IMR-90 (cell line): ENCODE measurements at regions not wholly inside any gene's neighbourhood (a gene's known extent, or its start where the extent isn't known, plus 50 kb on each side); places are given as distances from the start of the nearest gene placed in this dataset.

Experiments
- ATAC-seq: fragments of 200-7000 bp; cut with Tn5 transposase; 2 replicates; pipeline ENCODE4 v1.9.1; 2020; ENCODE audit warnings: low read depth, mild to moderate bottlenecking, moderate library complexity
- BruUV-seq: library from RNA; stranded (reverse); fragments of 400-500 nt; replicated peaks from 2 replicates; lab custom pipeline; 2021; lab: Mats Ljungman, UMichigan
- CTCF ChIA-PET: fragments of 300-600 bp; formaldehyde crosslinking; extraction: SDS; loops from one replicate; lab custom pipeline; 2021; ENCODE audit warnings: antibody characterized with exemption; lab: Yijun Ruan, JAX
- POLR2A ChIA-PET: fragments of 300-600 bp; sonication (Branson Sonifier 250); formaldehyde crosslinking; loops from one replicate; lab custom pipeline; 2022; ENCODE audit warnings: antibody characterized with exemption; ENCODE audit not compliant: unreplicated experiment; lab: Charles Lee
- DNase-seq: peaks from one replicate; pipeline ENCODE4 v3.0.0; 2013
- H2AFZ ChIP-seq: replicated peaks from 2 replicates; pipeline ENCODE3; 2013; ENCODE audit warnings: low read length, mild to moderate bottlenecking; ENCODE audit not compliant: poor library complexity
- H2AK5ac ChIP-seq: 2 replicates; pipeline ENCODE4 v1.6.1; 2013; ENCODE audit warnings: low read depth, low read length, inconsistent platforms
- H2AK9ac ChIP-seq: replicated peaks from 2 replicates; pipeline ENCODE3; 2013; ENCODE audit warnings: mild to moderate bottlenecking, low read depth, low read length, moderate library complexity; ENCODE audit not compliant: poor library complexity
- H2BK120ac ChIP-seq: 2 replicates; pipeline ENCODE4 v1.6.1; 2013; ENCODE audit warnings: low read depth, low read length, inconsistent platforms
- H2BK15ac ChIP-seq: 3 replicates; pipeline ENCODE4 v1.6.1; 2013; ENCODE audit warnings: low read depth, low read length, inconsistent platforms
- H2BK20ac ChIP-seq: 2 replicates; pipeline ENCODE4 v1.6.1; 2013; ENCODE audit warnings: low read depth, mild to moderate bottlenecking, inconsistent platforms, low read length, moderate library complexity
- H2BK5ac ChIP-seq: 2 replicates; pipeline ENCODE4 v1.6.1; 2013; ENCODE audit warnings: mild to moderate bottlenecking, low read depth, low read length, inconsistent platforms; ENCODE audit not compliant: poor library complexity, severe bottlenecking
- H3K14ac ChIP-seq: replicated peaks from 2 replicates; pipeline ENCODE4 v1.6.1; 2013; ENCODE audit warnings: low read depth, low read length, inconsistent platforms
- H3K18ac ChIP-seq: 2 replicates; pipeline ENCODE4 v1.6.1; 2013; ENCODE audit warnings: low read depth, low read length, control low read depth
- H3K23ac ChIP-seq: 2 replicates; pipeline ENCODE4 v1.6.1; 2013; ENCODE audit warnings: low read depth, low read length, inconsistent platforms
- H3K27ac ChIP-seq: 2 replicates; pipeline ENCODE4 v1.5.1; 2013; ENCODE audit warnings: mild to moderate bottlenecking, control low read depth, low read length; ENCODE audit not compliant: insufficient read depth
- H3K27me3 ChIP-seq: 2 replicates; pipeline ENCODE4 v1.6.1; 2013; ENCODE audit warnings: low read length; ENCODE audit not compliant: control insufficient read depth, insufficient read depth
- H3K36me3 ChIP-seq: 2 replicates; pipeline ENCODE4 v1.6.1; 2013; ENCODE audit warnings: low read length, mixed read lengths; ENCODE audit not compliant: control insufficient read depth, insufficient read depth
- H3K4ac ChIP-seq: 2 replicates; pipeline ENCODE4 v1.6.1; 2013; ENCODE audit warnings: low read depth, low read length, inconsistent platforms
- H3K4me1 ChIP-seq: 2 replicates; pipeline ENCODE4 v1.6.1; 2013; ENCODE audit warnings: low read length, mixed read lengths; ENCODE audit not compliant: control insufficient read depth, insufficient read depth
- H3K4me2 ChIP-seq: 2 replicates; pipeline ENCODE4 v1.6.1; 2013; ENCODE audit warnings: low read depth, mild to moderate bottlenecking, control low read depth, low read length, moderate library complexity
- H3K4me3 ChIP-seq: 2 replicates; pipeline ENCODE4 v1.5.1; 2013; ENCODE audit warnings: low read depth, mild to moderate bottlenecking, control low read depth, low read length, moderate library complexity; ENCODE audit not compliant: insufficient read depth
- H3K56ac ChIP-seq: 2 replicates; pipeline ENCODE4 v1.6.1; 2013; ENCODE audit warnings: low read length, inconsistent platforms; ENCODE audit not compliant: insufficient read depth; ENCODE audit errors: extremely low read depth
- H3K79me1 ChIP-seq, 2 experiments: 2 replicates each; pipeline ENCODE4 v1.6.1; 2013; ENCODE audit warnings: low read length in 2 of 2, inconsistent platforms in 1 of 2, low read depth in 1 of 2
- H3K9ac ChIP-seq: 2 replicates; pipeline ENCODE4 v1.6.1; 2013; ENCODE audit warnings: low read depth, low read length, control low read depth
- H3K9me1 ChIP-seq: 2 replicates; pipeline ENCODE4 v1.6.1; 2013; ENCODE audit warnings: low read length, inconsistent platforms; ENCODE audit not compliant: insufficient read depth
- H3K9me3 ChIP-seq: 2 replicates; pipeline ENCODE4 v1.6.1; 2013; ENCODE audit warnings: low read length; ENCODE audit not compliant: control insufficient read depth, insufficient read depth
- H4K20me1 ChIP-seq: 2 replicates; pipeline ENCODE4 v1.6.1; 2013; ENCODE audit warnings: low read length, inconsistent platforms; ENCODE audit not compliant: insufficient read depth
- H4K5ac ChIP-seq: 2 replicates; pipeline ENCODE4 v1.6.1; 2013; ENCODE audit warnings: mild to moderate bottlenecking, low read depth, low read length, control low read depth
- H4K8ac ChIP-seq, 2 experiments: 2 replicates each; pipeline ENCODE4 v1.6.1; 2013; ENCODE audit warnings: low read depth in 2 of 2, low read length in 2 of 2, control low read depth in 1 of 2, inconsistent platforms in 1 of 2
- H4K91ac ChIP-seq: 2 replicates; pipeline ENCODE4 v1.6.1; 2013; ENCODE audit warnings: low read depth, low read length, inconsistent platforms; ENCODE audit not compliant: insufficient read depth
- BHLHE40 ChIP-seq: fragments of 150-350 bp; IDR thresholded peaks from 2 replicates; pipeline ENCODE4 v1.6.1; 2016; ENCODE audit warnings: mild to moderate bottlenecking, low read depth, low read length
- CHD1 ChIP-seq: IDR thresholded peaks from 2 replicates; pipeline ENCODE4 v1.6.1; 2012; ENCODE audit warnings: low read depth, low read length, improper control_type of control experiment
- MAFK ChIP-seq: IDR thresholded peaks from 2 replicates; pipeline ENCODE4 v1.6.1; 2012; ENCODE audit warnings: low read depth, low read length, improper control_type of control experiment
- NFE2L2 ChIP-seq: fragments of 150-350 bp; IDR thresholded peaks from 2 replicates; pipeline ENCODE4 v1.6.1; 2016; ENCODE audit warnings: low read depth, mild to moderate bottlenecking, low read length
- POLR2A ChIP-seq: IDR thresholded peaks from 2 replicates; pipeline ENCODE4 v1.6.1; 2012; ENCODE audit warnings: mild to moderate bottlenecking, low read depth, low read length
- RCOR1 ChIP-seq: IDR thresholded peaks from 2 replicates; pipeline ENCODE4 v1.6.1; 2012; ENCODE audit warnings: mild to moderate bottlenecking, low read length, improper control_type of control experiment; ENCODE audit not compliant: insufficient replicate concordance
- SMC3 ChIP-seq: fragments of 150-350 bp; IDR thresholded peaks from 2 replicates; pipeline ENCODE4 v1.6.1; 2016; ENCODE audit warnings: low read depth, mild to moderate bottlenecking, antibody characterized with exemption, low read length, moderate library complexity
- WGBS, 2 experiments: methylation state at CpG; one replicate each; pipeline versions ENCODE4 v1.1.5 to v1.1.7; 2013; ENCODE audit warnings: missing lambda C conversion rate in 2 of 2; ENCODE audit not compliant: insufficient read length in 1 of 2; ENCODE audit errors: extremely low coverage in 2 of 2; 5-methylcytosine and 5-hydroxymethylcytosine counted together
- dilution Hi-C: fragments of 300-500 bp; cut with HindIII; formaldehyde crosslinking; loops from one replicate; pipeline ENCODE4 v1.14.3; 2018; ENCODE audit warnings: low sequenced_read_pairs; ENCODE audit not compliant: unreplicated experiment
- in situ Hi-C: fragments of 300-500 bp; cut with MboI; formaldehyde crosslinking; loops from 3 replicates; pipeline ENCODE4 v1.14.3; 2019; ENCODE audit warnings: low sequenced_read_pairs, inconsistent platforms, mixed read lengths
- intact Hi-C: fragments of 100-400 bp; cut with micrococcal nuclease; formaldehyde crosslinking; loops from 2 replicates; pipeline ENCODE4 v1.10.0; 2022

DNA sequence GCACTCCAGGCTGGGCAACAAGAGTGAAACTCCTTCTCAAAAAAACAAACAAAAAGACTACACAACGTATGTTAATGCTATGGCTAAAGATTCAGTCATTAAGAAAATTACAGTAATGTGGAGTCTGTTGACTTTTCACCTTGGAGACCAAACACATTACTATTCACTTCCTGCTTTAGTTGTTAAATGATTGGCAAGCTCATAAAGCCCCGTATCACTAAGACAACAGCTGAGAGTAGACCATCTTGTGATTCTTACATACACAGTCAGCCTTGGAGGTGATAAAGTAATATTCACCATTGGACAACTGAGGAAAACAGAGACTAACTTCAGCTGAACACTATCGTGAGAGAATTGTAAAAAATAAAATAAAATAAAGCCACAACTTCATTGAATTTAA, 86.5 kb downstream of the KCTD12 start:
- WGBS, 2 experiments = no CpG with 5 or more reads among the region's 3 CpGs
- Histone ChIP-seq H2BK15ac (no peak overlapping the region), H2BK5ac (no peak overlapping the region), H3K27ac (no peak overlapping the region), H2BK20ac (no peak overlapping the region), H3K9me1 (no peaks in the 10 kb centered on the region), H3K23ac (no peak overlapping the region), H3K79me1 (no peaks in the 10 kb centered on the region), H3K18ac (no peak overlapping the region), H3K14ac (no peak overlapping the region), H3K9ac (no peak overlapping the region), H2AK5ac (no peak overlapping the region), H2AK9ac (no peak overlapping the region), H2BK120ac (no peak overlapping the region), H4K20me1 (no peaks in the 10 kb centered on the region), H4K8ac (no peak overlapping the region), H3K4ac (no peak overlapping the region), H3K9me3 (no peaks in the 10 kb centered on the region), H3K4me3 (no peak overlapping the region), H3K4me2 (no peak overlapping the region), H3K56ac (no peak overlapping the region), H2AFZ (no peak overlapping the region), H4K91ac (no peak overlapping the region), H3K36me3 (no peaks in the 10 kb centered on the region), H4K5ac (no peak overlapping the region), H3K27me3 (no peaks in the 10 kb centered on the region), H3K4me1 (no peaks in the 10 kb centered on the region)
- TF ChIP-seq MAFK (no peak), RCOR1 (no peak), SMC3 (no peak), CHD1 (no peak), NFE2L2 (no peak), POLR2A (no peak), BHLHE40 (no peak)
- ATAC-seq = no peak
- CTCF ChIA-PET = no interaction called here
- dilution Hi-C loops (no loop called here), in situ Hi-C loops (no loop called here), intact Hi-C loops (no loop called here)
- POLR2A ChIA-PET = no interaction called here
- no peak for DNase-seq
- BruUV-seq = no TSS peak
